B cell (primary cell): ENCODE measurements at regions not wholly inside any gene's neighbourhood (a gene's known extent, or its start where the extent isn't known, plus 50 kb on each side); places are given as distances from the start of the nearest gene placed in this dataset.

Experiments used
- CTCF ChIP-seq: fragments of 200-600 bp; IDR thresholded peaks from one replicate; pipeline ENCODE4 v1.8.0; 2022; ENCODE audit warnings: antibody characterized with exemption, mild to moderate bottlenecking
- EZH2 ChIP-seq: IDR thresholded peaks from 2 replicates; pipeline ENCODE4 v1.6.1; 2012; ENCODE audit warnings: borderline replicate concordance, low read depth, mild to moderate bottlenecking, moderate library complexity, low read length; ENCODE audit not compliant: insufficient read depth, poor library complexity, severe bottlenecking

GRCh38 chr5:12095808-12096281, 191.6 kb upstream of the CTNND2 start:
- TF ChIP-seq CTCF: no peak
- TF ChIP-seq EZH2: no peak
